B cell (primary cell): ENCODE measurements at regions not wholly inside any gene's neighbourhood (a gene's known extent, or its start where the extent isn't known, plus 50 kb on each side); places are given as distances from the start of the nearest gene placed in this dataset.

Source experiments
- CTCF ChIP-seq: fragments of 200-600 bp; IDR thresholded peaks from one replicate; pipeline ENCODE4 v1.8.0; 2022; ENCODE audit warnings: antibody characterized with exemption, mild to moderate bottlenecking
- EZH2 ChIP-seq: IDR thresholded peaks from 2 replicates; pipeline ENCODE4 v1.6.1; 2012; ENCODE audit warnings: borderline replicate concordance, low read depth, mild to moderate bottlenecking, moderate library complexity, low read length; ENCODE audit not compliant: insufficient read depth, poor library complexity, severe bottlenecking

DNA sequence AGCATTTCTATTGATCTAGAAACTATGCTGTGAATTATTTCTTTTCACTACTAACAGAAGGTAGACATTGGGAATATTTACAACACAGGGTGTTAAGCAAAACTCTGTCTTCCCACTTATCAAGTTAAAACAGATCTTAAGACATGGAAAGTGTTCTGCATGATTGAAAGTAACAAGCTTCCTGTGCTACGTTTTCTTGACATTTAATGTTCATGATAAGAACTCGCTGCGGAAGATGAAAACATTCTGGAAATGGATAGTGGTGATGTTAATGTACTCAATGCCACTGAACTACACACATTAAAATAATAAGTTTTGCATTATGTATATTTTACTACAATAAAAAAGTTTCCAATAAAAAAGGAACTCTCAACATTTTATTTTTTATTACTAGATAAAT, 74.4 kb upstream of the SCN7A start:
- TF ChIP-seq CTCF (no peak), EZH2 (no peak)
